NCI-H226 (cell line): ENCODE measurements at regions not wholly inside any gene's neighbourhood (a gene's known extent, or its start where the extent isn't known, plus 50 kb on each side); places are given as distances from the start of the nearest gene placed in this dataset.
"Not testable (repeated sequence)": the region's sequence is repeated elsewhere in the genome, so short reads cannot be mapped to it uniquely, and the experiment has no call there.

Experiments
- DNase-seq: peaks from one replicate; pipeline ENCODE4 v3.0.0-alpha.2; 2015

DNA sequence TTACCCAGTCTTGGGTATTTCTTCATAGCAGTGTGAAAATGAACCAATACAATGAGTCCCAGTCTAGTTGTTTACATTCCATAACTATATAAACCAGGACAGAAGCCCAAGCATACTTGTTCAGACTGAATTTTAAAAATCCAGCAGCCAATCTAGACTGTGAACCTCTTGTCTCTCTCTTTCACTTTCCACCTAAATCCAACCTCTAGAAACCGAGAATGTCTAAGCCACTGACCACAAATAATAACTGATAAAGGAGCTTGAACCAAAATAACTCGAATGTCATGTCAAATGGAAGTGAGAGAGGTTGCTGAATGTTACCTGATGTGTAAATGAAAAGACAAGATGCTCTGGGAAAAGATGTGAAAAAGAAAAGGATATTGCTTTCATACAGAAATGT, 544.7 kb downstream of the NLGN4X start:
- no peak for DNase-seq

DNA sequence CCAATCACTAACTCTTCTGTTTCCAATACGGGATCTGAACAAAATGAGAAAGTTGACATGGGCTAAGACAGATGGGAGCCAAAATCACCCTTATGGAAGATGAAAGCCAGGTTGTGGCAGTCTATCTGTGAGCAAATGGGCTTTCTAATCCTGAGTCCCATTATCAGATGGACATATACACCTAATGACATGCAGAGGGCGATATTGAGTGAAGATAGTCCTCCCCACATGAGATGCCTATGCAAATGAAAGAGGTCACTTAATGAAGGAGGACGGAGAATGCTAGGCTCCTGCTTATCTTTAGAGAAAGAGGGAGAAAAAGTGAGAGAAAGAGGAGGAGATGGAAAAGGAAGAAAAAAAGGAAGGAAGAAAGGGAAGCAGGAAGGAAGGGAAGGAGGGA, 547.5 kb downstream of the NLGN4X start:
- no peak for DNase-seq

DNA sequence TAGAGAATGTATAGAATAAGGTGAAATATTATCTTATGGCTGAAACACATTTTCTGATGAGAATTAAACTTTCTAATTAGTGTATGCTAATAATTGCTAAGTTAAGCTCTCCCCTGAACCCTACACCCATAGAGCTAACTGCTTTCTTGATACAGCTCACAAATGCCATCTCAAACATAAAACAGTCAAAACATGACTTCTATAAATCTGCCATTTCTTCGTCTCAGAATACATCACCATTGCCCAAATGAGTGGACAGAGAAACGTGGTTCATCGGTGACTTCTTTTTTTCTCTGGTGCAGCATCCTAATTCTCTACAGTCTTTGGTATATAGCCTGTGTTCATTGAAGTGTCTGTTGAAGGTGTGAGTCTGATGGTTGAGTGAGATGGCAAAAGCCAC, 554.6 kb downstream of the NLGN4X start:
- no peak for DNase-seq

DNA sequence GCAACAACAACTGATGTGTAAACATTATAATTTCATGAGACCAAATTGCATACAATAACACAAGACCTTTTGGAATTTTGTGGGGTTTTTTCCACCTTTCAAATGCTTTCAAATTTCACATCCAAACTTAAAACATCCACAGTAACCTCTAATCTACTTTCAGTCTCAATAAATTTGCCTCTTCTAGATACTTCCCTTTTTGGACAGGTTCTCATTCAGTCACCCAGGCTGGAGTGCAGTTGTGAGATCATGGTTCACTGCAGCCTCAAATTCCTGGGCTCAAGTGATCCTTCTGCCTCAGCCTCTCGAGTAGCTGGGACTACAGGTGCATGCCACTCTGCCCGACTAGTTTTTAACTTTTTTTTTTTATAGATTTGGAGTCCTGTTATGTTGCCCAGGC, 556.6 kb downstream of the NLGN4X start:
- DNase-seq: no peak

DNA sequence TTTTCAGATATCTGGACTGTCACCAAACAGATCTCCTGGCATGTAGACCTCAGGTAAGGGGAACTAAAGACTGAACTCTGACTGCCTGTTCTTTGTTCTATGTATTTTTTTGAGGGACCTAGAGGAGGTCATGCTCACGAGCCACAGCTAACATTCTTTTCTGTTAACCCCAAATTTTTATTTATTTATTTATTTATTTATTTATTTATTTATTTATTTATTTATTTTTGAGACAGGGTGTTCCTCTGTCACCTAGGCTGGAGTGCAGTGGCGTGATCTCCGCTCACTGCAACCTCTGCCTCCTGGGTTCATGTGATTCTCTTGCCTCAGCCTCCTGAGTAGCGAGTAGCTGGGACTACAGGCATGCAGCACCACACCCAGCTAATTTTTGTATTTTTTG, 562.0 kb downstream of the NLGN4X start:
- DNase-seq: not testable (repeated sequence)

DNA sequence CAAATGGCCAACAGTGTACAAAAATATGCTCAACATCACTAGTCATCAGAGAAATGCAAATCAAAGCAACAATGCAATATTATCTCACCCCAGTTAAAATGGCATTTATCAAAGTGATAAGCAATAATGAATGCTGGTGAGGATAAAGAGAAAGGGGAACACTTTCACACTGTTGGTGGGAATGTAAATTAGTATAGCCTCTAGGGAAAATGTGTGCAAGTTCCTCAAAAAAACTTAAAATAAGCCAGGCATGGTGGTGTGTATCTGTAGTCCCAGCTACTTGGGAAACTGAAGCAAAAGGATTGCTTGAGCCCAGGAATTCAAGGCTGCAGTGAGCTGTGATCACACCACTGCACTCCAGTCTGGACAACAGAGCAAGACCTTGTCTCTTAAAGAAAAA, 572.1 kb downstream of the NLGN4X start:
- DNase-seq: no peak

DNA sequence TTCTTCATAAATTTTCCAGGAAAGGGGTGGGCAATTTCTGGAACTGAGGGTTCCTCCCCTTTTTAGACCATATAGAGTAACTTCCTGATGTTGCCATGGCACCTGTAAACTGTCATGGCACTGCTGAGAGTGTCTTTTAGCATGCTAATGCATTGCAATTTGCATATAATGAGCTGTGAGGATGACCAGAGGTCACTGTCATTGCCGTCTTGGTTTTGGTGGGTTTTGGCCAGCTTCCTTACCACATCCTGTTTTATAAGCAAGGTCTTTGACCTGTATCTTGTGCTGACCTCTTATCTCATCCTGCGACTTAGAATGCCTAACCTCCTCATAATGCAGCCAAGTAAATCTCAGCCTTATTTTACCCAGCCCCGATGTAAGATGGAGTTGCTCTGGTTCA, 577.8 kb downstream of the NLGN4X start:
- DNase-seq: no peak

DNA sequence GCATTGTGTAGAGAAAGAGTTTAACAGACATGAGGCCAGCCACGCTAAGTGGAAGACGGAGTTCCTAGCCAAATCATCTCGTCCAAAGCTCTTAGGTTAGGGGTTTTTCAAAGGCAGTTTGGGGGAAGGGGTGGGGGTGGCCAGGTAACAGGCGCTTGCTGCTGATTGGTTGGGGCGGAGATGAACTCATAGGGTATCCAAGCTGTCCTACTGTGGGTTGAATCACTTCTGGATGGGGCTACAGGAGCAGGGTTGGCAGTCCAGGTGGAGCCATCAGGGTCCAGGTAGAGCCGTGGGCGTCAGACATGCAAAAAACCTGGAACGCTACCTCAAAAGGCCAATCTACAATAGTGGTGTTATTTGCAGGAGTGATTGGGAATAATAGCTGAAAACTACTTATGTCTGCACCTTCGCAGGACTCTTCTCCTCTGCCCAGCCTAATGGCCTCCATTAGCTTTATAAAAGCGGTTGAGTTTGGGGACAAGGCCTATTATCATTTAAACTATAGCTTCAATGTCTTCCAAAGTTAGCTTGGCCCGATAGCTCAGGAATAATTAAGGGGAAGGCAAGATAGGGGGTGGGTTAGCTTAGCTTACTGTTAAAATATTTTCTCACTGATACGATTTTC, 579.6 kb downstream of the NLGN4X start:
- no peak for DNase-seq

DNA sequence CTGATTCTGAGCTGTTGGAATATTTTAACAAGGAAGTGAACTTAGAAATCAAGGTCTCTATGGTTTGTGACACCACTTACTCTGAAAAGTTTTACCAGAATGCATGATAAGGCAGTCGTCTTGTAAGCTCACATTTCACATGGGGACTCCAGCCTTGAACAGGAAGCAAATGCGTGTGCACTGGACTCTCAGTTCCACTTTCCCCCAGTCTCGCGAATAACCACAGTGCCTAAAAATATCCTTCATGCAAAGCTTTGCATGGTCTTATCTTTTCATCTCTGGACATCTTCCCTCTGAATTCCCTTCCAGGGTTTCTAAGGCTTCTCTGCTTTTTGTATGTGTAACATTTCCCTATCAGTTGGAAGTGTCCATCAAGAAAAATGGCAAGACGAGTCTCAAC, 581.8 kb downstream of the NLGN4X start:
- no peak for DNase-seq

DNA sequence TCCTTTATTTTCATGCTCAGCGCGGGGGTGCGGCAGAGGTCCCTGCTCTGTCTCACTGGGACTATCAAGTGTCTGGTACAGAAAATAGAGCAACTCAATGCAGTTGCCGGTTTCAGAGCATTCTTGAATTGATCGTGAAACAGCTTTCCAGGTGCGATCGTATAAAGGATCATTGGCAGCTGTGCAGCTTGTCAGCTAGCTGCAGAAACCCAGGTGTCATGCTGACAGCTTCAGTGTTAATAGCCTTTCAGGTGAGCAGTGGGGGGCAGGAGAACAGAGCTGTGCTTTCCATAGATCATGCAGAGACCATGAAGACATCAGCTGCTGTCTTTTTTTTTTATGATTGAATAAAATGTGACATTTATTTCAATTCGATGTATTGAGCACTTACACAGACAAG, 583.9 kb downstream of the NLGN4X start:
- no peak for DNase-seq

DNA sequence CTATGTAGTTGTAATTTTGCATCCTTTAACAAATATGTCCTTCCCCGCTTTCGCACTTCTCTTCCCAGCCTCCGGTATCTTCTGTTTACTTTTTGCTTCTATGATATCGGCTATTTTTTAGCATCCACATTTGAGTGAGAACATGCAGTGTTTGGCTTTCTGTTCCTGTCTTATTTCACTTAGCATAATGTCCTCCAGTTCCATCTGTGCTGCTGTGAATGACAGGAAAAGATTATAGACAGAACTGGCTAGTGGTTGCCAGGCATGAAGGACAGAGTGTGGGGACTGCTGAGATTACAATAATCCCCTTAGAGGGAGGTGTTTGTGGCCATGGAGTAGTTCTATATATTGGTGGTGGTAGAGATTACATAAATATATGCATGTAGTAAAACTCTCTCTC, 588.6 kb downstream of the NLGN4X start:
- DNase-seq: no peak

DNA sequence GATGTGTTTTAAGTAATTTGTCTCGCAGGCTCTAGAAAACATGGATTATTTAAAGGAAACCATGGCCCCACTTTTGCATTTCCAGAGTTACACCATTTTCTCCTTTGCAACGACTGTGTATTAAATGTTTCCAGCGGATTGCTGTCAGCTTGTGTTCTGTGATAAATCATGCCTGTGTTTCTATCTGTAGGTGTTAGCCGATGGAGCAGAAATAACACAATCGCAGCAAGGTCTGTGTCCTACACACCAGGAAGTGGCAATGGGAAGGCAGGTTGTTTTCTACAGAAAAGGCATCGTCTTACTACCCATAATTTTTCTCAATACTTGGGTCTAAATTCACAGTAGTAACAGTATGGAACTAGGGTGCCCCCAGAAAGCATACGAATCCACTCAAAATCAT, 590.1 kb downstream of the NLGN4X start:
- DNase-seq: no peak

DNA sequence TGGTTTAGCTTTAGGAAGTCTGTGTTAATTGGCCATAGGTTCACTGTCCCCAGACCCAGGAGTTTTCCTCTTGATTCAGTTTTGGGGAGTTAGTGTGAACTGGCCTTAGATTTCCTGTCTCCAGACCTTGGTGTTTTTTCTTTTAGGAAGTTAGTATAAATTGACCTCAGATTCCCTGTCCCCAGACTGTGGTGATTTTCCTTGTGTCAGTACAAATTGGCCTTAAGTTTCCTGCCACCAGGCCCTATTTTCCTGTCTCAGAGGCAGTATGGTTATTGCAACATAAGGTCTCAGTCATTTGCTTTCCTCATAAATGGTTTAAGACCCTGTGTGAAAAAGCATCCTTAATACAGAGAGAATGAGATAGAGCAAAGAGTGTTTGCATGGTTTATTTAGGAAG, 595.8 kb downstream of the NLGN4X start:
- no peak for DNase-seq

DNA sequence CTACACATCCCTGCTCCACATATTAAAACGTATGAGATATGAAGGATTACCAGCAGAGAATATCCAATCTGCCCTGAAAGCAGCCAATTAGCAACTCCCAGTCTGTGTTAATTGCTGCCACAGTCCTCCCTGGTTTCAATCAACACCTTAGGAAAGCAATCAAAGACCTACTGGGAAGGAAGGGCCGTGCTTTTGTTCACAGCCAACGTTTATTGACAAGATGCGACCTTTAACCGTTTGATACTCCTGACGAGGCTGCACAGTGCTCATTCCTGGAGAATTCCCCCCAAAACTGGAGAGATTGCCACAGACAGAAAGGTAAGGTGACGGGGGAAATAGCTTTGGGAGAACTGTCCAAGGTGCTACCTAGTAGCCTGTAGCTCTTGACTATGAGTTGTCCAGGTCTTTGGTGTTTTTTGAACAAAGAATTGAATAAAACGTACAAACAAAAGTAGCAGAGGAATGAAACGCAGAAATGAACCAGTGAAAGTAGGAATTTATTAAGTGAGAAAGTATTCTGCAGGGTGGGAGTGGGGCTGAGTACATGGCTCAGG, 596.5 kb downstream of the NLGN4X start:
- no peak for DNase-seq

DNA sequence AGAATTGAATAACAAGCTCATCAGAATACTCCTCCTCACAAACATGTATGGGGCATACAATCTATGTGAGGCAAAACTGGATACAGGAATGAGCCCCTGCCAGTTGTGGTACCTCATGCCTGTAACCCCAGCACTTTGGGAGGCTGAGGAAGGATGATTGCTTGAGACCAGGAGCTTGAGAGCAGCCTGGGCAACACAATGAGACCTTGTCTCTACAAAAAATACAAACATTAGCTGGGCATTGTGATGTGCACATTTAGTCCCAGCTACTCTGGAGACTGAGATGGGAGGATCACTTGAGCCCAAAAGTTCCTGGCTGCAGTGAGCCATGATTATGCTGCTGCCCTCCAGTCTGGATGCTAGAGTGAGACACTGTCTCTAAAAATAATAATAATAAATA, 611.0 kb downstream of the NLGN4X start:
- DNase-seq: no peak

DNA sequence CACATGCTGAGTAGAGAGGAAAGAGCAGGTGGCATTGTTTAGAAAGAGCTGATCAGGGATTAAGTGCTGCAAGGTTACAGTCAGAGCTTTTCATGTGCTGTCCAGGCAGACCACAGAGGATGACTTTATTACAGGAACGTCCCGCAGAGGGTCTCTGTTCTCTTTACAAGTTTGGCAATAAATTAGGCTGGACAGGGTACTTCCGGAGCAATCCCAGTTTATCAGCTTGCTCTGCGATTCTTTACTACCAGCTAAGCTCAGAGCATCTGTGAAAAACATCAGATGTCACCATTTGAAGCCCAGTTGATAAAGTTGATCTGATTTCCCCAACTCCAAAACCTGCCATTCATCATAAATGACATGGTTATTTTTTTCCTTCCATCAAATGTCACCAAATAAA, 633.1 kb downstream of the NLGN4X start:
- no peak for DNase-seq

DNA sequence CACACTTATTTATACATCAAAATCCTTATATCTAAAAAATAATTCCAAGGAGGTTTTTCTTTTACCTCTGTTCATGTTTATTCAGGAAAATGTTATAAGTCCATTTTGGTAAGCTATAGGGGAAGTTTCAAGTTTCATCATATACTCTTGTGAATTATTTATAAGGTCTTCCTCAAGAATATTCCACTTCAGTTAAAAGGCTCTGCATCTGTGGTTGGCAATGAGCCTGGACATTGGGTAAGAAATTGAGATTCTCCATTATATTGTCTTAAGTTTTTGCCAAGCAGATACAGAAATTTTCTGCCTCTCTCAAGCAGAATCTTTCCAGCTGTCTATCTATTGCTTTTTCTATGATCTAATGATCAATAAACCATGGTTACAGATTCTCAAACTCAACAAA, 641.9 kb downstream of the NLGN4X start:
- DNase-seq: no peak

DNA sequence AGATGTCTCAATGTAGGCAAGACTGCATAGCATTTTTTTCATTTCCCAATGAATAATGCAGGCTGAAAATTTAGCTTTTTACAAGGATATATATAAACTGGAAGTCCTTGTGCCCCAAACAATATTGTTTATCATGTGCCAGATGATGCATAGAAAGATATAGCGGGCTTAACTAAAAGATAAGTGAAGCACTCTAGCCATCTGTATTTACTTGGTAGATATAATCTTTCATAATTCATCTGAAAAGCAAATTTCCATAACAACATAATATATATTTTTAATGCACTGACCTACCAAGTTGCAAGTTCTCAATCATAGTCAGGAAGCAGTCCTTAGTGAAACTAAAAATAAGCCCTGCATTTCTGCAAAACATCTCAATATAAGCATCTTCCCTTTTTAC, 653.3 kb downstream of the NLGN4X start:
- DNase-seq: no peak

DNA sequence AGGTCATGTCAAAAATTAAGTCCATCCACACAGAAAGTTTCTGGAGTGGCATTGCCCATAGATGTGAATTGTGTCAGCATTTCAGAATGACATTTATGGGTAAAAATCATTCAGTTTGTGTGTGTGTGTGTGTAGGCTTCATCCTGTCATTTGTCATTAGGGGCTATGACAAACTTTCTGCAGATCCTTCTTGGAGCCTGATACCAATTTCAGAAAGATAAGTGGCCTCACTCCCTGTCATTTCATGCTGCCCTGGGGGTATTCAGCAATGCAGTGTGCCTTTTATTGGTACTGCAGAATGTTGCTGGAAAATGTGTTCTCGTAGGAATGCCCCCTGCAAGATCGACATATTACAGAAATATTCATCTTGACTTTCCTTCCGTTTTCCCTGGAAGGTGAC, 659.7 kb downstream of the NLGN4X start:
- DNase-seq: no peak

DNA sequence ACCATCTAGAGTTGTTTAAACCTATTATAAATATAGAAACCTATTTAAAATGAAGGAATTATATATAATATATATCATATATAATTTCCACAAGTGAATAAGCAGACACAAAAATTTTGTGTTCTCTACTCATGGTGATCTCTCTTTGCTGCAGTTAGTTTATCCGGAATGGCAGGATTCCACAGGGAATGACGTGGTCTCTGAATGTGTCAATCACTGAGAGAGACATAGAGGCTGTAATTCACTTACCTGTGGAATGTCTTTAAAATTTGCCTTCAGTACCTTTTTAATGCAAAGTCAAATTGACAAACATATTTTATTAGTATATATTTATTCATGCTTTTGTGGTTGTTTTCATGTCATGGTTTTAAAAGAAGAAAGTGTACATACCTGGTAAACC, 669.3 kb downstream of the NLGN4X start:
- DNase-seq: no peak

DNA sequence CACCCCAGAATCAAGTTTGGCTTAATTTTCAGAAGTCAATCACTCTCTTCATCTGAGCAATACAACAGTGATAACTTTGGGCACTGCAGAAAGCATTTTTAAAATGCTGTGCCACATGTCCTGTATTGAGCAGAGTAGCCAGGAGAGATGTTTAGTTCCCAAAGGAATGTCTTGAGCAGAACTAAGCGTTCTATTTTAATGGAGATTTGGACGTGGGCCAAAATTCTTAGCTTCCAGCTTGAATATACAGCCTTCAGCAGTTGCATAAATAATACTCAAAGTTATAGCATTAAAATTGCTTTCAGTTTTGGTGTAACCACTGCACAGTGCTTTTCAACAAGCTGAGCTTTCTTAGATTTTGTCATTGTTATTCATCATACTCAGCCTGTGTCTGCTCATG, 679.2 kb downstream of the NLGN4X start:
- no peak for DNase-seq

DNA sequence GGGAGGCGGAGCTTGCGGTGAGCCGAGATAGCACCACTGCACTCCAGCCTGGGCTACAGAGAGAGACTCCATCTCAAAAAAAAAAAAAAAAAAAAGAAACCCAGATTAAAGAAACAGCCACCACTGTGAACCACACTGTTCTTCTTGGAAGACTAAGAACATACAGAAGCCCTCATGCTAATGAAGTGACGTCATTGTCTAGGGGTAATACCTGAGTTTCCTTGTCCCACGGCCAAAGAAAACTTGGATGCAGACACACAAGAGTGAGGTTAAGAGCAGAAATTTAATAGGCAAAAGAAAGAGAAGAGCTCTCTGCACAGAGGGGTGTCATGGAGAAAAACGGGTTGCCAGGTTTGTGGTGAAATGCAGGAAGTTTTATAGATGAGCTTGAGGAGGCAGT, 691.6 kb downstream of the NLGN4X start:
- DNase-seq: no peak

DNA sequence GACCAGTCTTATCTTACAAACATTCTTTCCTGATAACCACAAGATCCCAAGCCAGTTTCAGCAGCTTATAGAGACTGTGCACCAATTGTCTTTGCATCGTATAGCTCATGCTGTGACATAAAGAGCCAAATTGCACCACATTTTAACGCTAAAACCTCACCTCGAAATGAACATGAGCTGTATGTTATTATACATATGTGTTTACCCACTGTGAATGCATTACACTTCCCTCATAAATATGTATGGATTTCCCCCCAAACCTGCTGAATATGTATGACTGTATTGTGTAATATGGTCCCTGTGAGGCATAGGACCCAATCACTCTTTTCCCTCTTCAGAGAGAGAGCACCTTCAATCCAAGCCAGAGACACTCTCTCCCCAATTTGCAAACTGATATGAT, 692.4 kb downstream of the NLGN4X start:
- DNase-seq: no peak

DNA sequence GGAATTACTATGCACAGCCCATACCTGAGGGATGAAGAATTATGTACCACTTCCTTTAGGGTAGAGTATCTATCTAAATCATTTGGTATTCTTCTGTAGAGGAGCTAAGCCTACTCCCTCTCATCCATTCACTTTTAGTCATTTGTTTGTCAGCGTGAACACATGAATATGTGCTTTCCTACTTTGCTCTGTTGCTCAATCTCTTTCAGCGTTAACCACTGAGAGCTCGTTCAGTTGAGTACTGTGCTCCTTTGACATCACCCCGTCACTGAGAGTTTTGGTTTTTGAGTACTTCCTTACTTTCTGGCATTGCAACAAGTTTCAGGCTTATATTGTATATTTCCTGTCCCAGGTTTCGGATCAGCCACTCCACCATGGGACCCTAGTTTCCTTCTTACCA, 700.6 kb downstream of the NLGN4X start:
- DNase-seq: no peak

DNA sequence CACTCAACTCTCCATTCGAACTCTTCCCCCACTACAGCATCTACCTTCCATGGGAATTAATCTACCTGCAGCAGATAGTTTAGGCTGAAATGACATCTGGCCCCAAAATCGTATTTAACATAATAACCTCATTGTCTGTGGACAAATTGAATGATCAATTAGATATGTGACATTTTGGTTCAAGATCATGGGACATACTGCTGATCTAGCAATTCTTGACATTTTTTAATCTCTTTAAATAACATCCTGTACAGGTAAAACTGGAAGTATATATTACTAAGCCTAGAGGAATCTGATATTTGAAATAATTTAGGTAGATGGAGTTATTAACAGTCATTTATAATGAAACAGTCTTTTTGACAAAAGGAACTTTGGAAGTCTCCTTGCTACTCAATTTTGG, 702.5 kb downstream of the NLGN4X start:
- DNase-seq: no peak
